RWPE2 (cell line): ENCODE measurements at regions not wholly inside any gene's neighbourhood (a gene's known extent, or its start where the extent isn't known, plus 50 kb on each side); places are given as distances from the start of the nearest gene placed in this dataset.

Experiments used
- ATAC-seq: fragments of 200-7000 bp; cut with Tn5 transposase; 3 replicates; pipeline ENCODE4 v1.9.1; 2021; ENCODE audit warnings: low read depth
- DNase-seq: peaks from one replicate; pipeline ENCODE4 v3.0.0-alpha.2; 2020; ENCODE audit warnings: low spot score
- H3K27ac ChIP-seq: fragments of 450-650 bp; 2 replicates; pipeline ENCODE4 v1.5.1; 2017; ENCODE audit warnings: mild to moderate bottlenecking; ENCODE audit not compliant: poor library complexity, severe bottlenecking
- H3K27me3 ChIP-seq: fragments of 250-450 bp; sonication (Bioruptor Pico); 2 replicates; pipeline ENCODE4 v1.5.1; 2021; ENCODE audit warnings: mild to moderate bottlenecking, moderate library complexity; ENCODE audit not compliant: insufficient read depth, poor library complexity, severe bottlenecking
- H3K36me3 ChIP-seq: fragments of 250-450 bp; sonication (Bioruptor Pico); 2 replicates; pipeline ENCODE4 v1.5.1; 2020; ENCODE audit warnings: low read depth, mild to moderate bottlenecking, moderate library complexity
- H3K4me1 ChIP-seq: fragments of 250-450 bp; sonication (Bioruptor Pico); 2 replicates; pipeline ENCODE4 v1.5.1; 2021; ENCODE audit warnings: mild to moderate bottlenecking, moderate library complexity; ENCODE audit not compliant: insufficient read depth, poor library complexity, severe bottlenecking
- H3K4me3 ChIP-seq: fragments of 250-450 bp; sonication (Bioruptor Pico); 2 replicates; pipeline ENCODE4 v1.5.1; 2021; ENCODE audit warnings: mild to moderate bottlenecking, moderate library complexity; ENCODE audit not compliant: severe bottlenecking
- H3K9me3 ChIP-seq: fragments of 250-450 bp; sonication (Bioruptor Pico); 2 replicates; pipeline ENCODE4 v1.5.1; 2021; ENCODE audit warnings: mild to moderate bottlenecking, moderate library complexity; ENCODE audit not compliant: severe bottlenecking
- TF ChIP-seq, protein P1 (sequence below): fragments of 450-650 bp; IDR thresholded peaks from one replicate; pipeline ENCODE4 v1.5.1; 2017; ENCODE audit warnings: mild to moderate bottlenecking, moderate library complexity; ENCODE audit not compliant: poor library complexity, severe bottlenecking

DNA sequence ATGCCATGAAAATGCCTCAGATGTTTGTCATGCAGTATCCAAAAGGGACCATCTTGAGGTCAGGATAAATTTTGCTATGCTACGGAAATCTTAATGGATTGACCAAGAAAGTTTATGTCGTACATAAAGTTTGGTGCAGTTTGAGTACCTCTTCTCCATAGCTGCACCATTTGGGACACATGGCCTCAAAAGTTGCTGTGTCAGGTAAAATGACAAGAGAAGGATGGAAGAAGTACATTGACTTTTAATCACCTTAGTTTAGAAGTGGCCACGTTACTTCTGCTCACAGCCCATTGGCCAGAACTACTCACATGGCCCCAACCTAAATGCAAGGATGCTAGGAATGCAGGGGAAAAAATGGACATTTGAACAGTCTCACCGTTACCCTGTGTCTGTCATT lies 107.4 kb upstream of the NAMPT start:
- Histone ChIP-seq H3K27ac (no peak overlapping the region), H3K36me3 (no peaks in the 10 kb centered on the region), H3K9me3 (no peaks in the 10 kb centered on the region), H3K27me3 (no peaks in the 10 kb centered on the region), H3K4me3 (no peak overlapping the region), H3K4me1 (no peaks in the 10 kb centered on the region)
- ATAC-seq (no peak), DNase-seq (no peak)
- TF ChIP-seq, protein P1, sequence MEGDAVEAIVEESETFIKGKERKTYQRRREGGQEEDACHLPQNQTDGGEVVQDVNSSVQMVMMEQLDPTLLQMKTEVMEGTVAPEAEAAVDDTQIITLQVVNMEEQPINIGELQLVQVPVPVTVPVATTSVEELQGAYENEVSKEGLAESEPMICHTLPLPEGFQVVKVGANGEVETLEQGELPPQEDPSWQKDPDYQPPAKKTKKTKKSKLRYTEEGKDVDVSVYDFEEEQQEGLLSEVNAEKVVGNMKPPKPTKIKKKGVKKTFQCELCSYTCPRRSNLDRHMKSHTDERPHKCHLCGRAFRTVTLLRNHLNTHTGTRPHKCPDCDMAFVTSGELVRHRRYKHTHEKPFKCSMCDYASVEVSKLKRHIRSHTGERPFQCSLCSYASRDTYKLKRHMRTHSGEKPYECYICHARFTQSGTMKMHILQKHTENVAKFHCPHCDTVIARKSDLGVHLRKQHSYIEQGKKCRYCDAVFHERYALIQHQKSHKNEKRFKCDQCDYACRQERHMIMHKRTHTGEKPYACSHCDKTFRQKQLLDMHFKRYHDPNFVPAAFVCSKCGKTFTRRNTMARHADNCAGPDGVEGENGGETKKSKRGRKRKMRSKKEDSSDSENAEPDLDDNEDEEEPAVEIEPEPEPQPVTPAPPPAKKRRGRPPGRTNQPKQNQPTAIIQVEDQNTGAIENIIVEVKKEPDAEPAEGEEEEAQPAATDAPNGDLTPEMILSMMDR = no peak

DNA sequence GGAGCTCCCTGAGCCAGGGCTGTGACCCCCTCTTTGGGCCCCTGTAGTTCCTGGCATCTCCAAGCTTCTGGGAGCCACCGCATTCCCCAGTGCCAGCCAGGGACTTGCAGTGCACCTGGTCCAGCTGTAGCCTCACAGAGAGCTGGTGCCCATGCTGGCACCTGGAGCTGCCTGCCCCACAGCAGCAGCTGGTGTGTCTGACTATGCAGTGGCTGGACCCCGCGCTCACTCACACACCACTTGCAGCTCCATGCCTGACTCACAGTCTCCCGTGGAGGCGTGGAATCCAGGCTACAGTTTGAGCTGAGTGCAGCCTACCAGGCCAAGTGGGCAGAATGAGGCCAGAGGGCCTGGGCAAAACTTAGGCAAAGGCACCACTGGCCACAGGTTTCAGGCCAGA lies 102.2 kb upstream of the NAMPT start:
- Histone ChIP-seq H3K9me3 (no peaks in the 10 kb centered on the region), H3K4me1 (no peaks in the 10 kb centered on the region), H3K4me3 (no peak overlapping the region), H3K27me3 (no peaks in the 10 kb centered on the region), H3K36me3 (no peaks in the 10 kb centered on the region), H3K27ac (no peak overlapping the region)
- DNase-seq = no peak
- no peak for ATAC-seq
- TF ChIP-seq, protein P1 = no peak

DNA sequence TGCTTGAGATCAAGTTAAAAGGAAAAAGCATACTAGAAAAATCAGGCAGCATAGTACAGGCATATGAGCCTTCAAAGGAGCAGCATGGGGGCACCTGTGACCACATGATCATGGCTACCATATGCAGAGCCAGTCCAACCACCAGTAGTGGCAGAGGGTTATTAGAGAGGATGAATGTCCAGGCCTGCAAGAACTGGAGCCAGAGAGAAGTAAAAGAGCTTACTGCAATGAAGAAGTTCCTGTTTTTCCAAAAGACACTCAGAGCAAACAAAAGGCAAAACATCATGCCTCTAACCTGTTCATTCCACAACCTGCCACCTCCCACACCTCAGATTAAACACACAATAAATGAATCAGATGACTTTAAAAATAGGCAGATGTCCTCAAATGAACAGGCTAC lies 99.6 kb upstream of the NAMPT start:
- no peak for ATAC-seq
- TF ChIP-seq, protein P1 = no peak
- Histone ChIP-seq H3K4me1 (no peaks in the 10 kb centered on the region), H3K27me3 (no peaks in the 10 kb centered on the region), H3K9me3 (no peaks in the 10 kb centered on the region), H3K36me3 (no peaks in the 10 kb centered on the region), H3K27ac (no peak overlapping the region), H3K4me3 (no peak overlapping the region)
- DNase-seq = no peak

DNA sequence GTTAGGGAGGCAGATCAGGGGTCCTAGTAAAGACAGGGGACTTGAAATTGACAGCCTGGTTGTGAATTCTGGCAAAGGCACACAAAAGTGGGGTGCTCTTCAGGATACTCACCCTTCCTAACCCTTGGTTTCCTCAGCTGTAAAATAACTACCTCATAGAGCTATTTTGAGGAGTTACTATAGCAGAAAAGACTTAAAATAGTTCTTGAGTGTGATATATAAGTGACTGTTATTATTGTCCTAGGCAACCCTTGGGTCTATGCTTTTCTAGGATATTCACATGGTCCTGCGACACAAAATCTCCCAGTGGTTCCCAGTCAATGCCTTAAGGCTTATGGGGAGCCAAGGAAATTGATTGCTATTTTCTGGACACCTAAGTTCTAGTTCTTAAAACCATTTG lies 98.1 kb upstream of the NAMPT start:
- H3K9me3 ChIP-seq = no peaks in the 10 kb centered on the region
- no peak overlapping the region for H3K27ac ChIP-seq
- no peaks in the 10 kb centered on the region for H3K4me1 ChIP-seq
- no peaks in the 10 kb centered on the region for H3K36me3 ChIP-seq
- TF ChIP-seq, protein P1 = no peak
- ATAC-seq (no peak), DNase-seq (no peak)
- no peaks in the 10 kb centered on the region for H3K27me3 ChIP-seq
- H3K4me3 ChIP-seq = no peak overlapping the region

DNA sequence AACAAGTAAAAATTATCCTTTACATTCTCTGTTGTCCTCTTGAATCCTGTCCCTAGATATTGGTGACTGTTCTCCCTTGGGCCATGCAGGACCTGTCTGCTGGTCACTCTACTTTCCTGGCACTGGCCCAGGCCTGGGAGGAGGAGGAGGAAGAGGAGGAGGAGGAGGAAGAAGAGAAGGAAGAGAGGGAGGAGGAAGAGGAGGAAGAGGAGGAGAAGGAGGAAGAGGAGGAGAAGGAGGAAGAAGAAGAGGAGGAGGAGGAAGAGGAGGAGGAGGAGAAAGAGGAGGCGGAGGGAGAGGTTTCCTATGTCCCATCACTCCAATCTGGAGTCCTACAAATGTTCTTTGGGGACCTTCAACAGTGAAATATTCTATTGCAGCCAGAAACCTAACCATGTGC lies 97.3 kb upstream of the NAMPT start:
- Histone ChIP-seq H3K9me3 (no peaks in the 10 kb centered on the region), H3K36me3 (no peaks in the 10 kb centered on the region), H3K27ac (no peak overlapping the region), H3K27me3 (no peaks in the 10 kb centered on the region), H3K4me3 (no peak overlapping the region), H3K4me1 (no peaks in the 10 kb centered on the region)
- DNase-seq (no peak), ATAC-seq (no peak)
- TF ChIP-seq, protein P1 = no peak
